ENCODE measurements at regions not wholly inside any gene's neighbourhood (a gene's known extent, or its start where the extent isn't known, plus 50 kb on each side); places are given as distances from the start of the nearest gene placed in this dataset.

DNA sequence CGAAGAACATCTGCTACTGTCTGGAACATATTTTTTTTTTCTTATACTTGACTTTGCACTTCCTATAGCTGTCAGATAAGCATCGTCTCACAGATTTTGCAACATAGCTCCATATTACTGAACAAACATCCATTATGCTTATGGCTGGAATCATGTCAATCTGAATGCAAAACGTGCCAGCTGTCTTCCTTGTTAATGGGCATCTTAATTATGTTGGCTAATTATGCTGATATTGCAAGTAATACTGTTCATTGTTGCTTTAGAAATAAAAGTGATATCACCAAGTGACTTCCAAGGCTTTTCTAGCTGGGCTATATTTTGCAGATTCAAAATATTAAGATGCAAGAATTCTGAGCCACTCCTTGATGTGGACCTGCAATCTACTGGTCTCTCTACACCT lies 176.8 kb downstream of the ARL4C start:
- TF ChIP-seq EZH2 (IDR thresholded peaks at IDR 0.05; ENCODE audit: borderline replicate concordance, low read depth, low read length, poor library complexity, severe bottlenecking) (no peak), CTCF (conservative IDR thresholded peaks at IDR 0.05; ENCODE audit: low read depth, low read length) (no peak)
